Ascending aorta (tissue), 2 donors: ENCODE measurements at regions not wholly inside any gene's neighbourhood (a gene's known extent, or its start where the extent isn't known, plus 50 kb on each side); places are given as distances from the start of the nearest gene placed in this dataset.

ENCODE experiments used
- DNase-seq, 2 donors: peaks; one replicate each; pipeline ENCODE4 v3.0.0-alpha.2; 2019; ENCODE audit warnings: low spot score in 2 of 2
- H3K27ac ChIP-seq, 2 donors: fragments of 200-600 bp; sonication (generic); one replicate each; pipeline ENCODE4 v1.5.1; 2016 to 2017; ENCODE audit warnings: mild to moderate bottlenecking in 1 of 2
- H3K27me3 ChIP-seq: fragments of 200-600 bp; sonication (generic); one replicate; pipeline ENCODE4 v1.5.1; 2017
- H3K36me3 ChIP-seq, 2 donors: fragments of 200-600 bp; sonication (generic); one replicate each; pipeline ENCODE4 v1.5.1; 2016
- H3K4me1 ChIP-seq, 2 donors: fragments of 200-600 bp; sonication (generic); one replicate each; pipeline ENCODE4 v1.5.1; 2016 to 2017; ENCODE audit warnings: mild to moderate bottlenecking in 1 of 2
- H3K4me3 ChIP-seq, 2 donors: fragments of 200-600 bp; sonication (generic); one replicate each; pipeline ENCODE4 v1.5.1; 2016 to 2017; ENCODE audit warnings: mild to moderate bottlenecking in 1 of 2
- H3K9me3 ChIP-seq, 2 donors: fragments of 200-600 bp; sonication (generic); one replicate each; pipeline ENCODE4 v1.5.1; 2016
- intact Hi-C: fragments of 100-400 bp; cut with DNase I; formaldehyde crosslinking; loops from one replicate; pipeline ENCODE4 v1.15.1; 2023
- TF ChIP-seq, protein P1 (sequence below), 3 experiments: fragments of 200-600 bp in 2 of 3; fragments of 450-650 bp in 1 of 3; sonication (generic) in 2 of 3; IDR thresholded peaks; one replicate each; pipeline ENCODE4 v1.5.1; 2016 to 2019; ENCODE audit warnings: antibody characterized with exemption in 3 of 3, mild to moderate bottlenecking in 1 of 3, moderate library complexity in 1 of 3

DNA sequence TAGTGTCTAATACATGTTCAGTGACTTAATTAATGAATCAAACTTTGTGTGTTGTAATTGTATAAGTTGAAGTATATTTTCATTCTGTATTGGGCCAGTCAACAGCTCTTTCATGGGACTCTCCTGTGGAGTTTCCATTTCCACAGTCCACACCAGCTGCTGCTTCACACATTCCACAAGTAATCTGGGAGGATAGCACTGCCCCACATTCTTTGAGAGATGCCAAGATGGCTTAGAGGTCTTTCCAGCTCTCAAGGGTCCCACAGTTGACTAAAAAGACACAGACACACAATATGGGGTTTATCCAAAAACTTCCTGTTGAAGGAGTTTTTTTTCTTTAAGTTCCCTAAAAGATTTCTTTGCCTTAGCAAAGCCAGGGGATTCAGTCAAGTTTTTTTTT is 408.3 kb downstream of the AACS start:
- H3K4me1 ChIP-seq: no peaks in the 10 kb centered on the region
- H3K36me3 ChIP-seq: no peaks in the 10 kb centered on the region
- no peaks in the 10 kb centered on the region for H3K27me3 ChIP-seq
- DNase-seq: no peak
- intact Hi-C loops: no loop called here
- H3K27ac ChIP-seq: no peak overlapping the region
- TF ChIP-seq, protein P1, sequence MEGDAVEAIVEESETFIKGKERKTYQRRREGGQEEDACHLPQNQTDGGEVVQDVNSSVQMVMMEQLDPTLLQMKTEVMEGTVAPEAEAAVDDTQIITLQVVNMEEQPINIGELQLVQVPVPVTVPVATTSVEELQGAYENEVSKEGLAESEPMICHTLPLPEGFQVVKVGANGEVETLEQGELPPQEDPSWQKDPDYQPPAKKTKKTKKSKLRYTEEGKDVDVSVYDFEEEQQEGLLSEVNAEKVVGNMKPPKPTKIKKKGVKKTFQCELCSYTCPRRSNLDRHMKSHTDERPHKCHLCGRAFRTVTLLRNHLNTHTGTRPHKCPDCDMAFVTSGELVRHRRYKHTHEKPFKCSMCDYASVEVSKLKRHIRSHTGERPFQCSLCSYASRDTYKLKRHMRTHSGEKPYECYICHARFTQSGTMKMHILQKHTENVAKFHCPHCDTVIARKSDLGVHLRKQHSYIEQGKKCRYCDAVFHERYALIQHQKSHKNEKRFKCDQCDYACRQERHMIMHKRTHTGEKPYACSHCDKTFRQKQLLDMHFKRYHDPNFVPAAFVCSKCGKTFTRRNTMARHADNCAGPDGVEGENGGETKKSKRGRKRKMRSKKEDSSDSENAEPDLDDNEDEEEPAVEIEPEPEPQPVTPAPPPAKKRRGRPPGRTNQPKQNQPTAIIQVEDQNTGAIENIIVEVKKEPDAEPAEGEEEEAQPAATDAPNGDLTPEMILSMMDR (IDR thresholded peaks at IDR 0.05): no peak
- no peaks in the 10 kb centered on the region for H3K9me3 ChIP-seq
- H3K4me3 ChIP-seq: no peak overlapping the region

DNA sequence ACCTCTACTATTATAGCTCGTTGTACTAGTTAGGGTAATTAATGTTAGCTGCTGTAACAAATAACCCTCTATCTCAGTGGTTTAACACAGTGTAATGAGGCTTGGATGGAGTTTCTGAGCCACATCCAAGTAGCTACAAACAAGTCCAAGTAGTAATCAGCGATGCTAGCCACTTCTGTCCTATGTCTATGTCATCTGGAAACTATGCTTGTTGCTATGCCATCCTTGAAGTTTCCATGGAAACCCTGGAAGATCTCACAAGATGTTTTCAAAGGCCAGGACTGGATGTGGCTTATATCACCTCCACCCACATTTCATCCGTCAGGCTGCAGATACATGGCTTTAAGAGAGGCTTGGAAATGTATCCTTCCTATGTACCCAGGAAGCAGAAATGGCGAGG is 422.1 kb downstream of the AACS start:
- TF ChIP-seq, protein P1 (IDR thresholded peaks at IDR 0.05): no peak

DNA sequence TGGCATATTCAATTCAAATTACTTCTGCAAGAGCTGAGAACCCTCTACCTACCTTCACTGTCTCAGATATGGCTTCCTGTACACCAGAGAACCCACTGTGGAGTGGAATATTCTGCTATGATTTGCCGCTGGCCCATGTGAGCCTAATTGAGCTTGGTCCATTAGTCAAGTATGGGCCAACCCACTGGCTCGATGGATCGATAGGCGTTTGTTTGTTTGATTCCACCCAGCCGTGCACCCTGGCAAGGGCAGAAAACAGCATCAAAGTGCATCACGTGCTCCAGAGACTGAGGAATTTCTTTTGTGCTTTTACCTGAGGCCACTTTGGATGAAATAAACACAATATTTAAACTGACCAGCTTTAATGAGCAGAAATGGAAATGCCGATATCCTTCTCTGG is 426.3 kb downstream of the AACS start:
- DNase-seq: no peak
- intact Hi-C loops: no loop called here
- Histone ChIP-seq H3K9me3 (no peaks in the 10 kb centered on the region), H3K27ac (no peak overlapping the region), H3K4me3 (no peak overlapping the region), H3K36me3 (no peaks in the 10 kb centered on the region), H3K27me3 (no peaks in the 10 kb centered on the region), H3K4me1 (no peaks in the 10 kb centered on the region)
- TF ChIP-seq, protein P1 (IDR thresholded peaks at IDR 0.05): no peak

More for the DNA sequence above, 422.1 kb downstream of the AACS start:
- Histone ChIP-seq H3K4me1 (no peaks in the 10 kb centered on the region), H3K27me3 (no peaks in the 10 kb centered on the region), H3K9me3 (no peaks in the 10 kb centered on the region), H3K27ac (no peak overlapping the region), H3K36me3 (no peaks in the 10 kb centered on the region), H3K4me3 (no peak overlapping the region)
- intact Hi-C loops: no loop called here
- DNase-seq: no peak

DNA sequence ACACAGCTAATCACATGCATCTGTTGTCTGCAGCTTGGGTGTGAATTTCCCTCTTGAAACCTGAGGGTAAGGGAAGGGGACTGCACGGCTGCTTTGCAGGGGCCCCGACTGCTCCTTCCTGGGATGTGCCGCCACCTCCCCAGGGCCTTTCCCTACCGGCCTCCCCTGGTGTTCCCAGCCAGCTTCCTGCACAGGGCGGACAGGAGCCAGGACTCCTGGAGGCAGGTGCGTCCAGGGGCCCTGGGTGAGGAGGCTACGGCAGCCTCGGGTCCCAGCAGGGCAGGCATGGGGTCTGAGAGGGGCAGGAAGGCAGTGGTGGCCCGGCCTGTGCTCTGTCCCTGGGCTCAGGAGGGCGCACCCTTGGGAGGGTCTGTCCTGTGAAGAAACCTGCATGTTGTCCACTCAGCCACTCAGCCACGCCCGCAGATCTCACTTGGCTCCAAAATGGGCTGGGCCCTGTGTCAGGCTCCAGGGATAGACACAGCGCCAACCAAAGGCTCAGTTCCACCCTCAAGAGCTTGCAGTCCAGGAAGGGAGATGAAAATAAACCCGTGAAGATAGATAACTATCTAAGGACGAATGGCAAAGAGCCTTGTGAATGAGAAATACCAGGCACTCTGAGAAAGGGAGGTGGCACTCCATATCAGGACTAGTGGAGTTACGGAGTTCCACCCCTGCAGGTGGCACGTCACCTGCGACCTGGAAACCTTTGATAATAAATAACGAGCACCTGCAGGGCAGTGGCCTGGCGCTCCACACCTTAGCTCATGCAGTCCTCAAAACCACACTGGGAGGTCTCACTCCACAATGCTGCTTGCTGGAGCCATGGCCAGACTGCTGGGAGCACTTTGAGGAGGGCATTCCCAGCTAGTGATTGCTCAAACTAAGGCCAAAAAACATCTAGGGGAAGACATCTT is 427.4 kb downstream of the AACS start:
- intact Hi-C loops: no loop called here
- Histone ChIP-seq H3K27me3 (no peaks in the 10 kb centered on the region), H3K36me3 (no peaks in the 10 kb centered on the region), H3K4me1 (no peaks in the 10 kb centered on the region), H3K4me3 (no peak overlapping the region), H3K9me3 (no peaks in the 10 kb centered on the region), H3K27ac (no peak overlapping the region)
- TF ChIP-seq, protein P1 (IDR thresholded peaks at IDR 0.05): no peak
- DNase-seq: no peak

DNA sequence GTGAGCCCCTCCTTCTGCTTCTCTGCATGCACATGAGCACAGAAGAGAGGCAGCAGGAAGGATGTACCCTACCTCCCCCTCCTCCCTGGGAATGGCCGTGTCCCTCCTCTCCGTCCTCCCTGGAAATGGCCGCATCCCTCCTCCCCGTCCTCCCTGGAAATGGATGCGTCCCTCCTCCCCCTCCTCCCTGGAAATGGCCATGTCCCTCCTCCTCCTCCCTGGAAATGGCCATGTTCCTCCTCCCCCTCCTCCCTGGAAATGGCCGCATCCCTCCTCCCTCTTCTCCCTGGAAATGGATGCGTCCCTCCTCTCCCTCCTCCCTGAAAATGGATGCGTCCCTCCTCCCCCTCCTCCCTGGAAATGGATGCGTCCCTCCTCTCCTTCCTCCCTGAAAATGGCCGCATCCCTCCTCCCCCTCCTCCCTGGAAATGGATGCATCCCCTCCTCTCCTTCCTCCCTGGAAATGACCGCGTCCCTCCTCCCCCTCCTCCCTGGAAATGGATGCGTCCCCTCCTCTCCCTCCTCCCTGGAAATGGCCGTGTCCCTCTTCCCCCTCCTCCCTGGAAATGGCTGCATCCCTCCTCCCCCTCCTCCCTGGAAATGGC is 428.6 kb downstream of the AACS start:
- no peaks in the 10 kb centered on the region for H3K4me1 ChIP-seq
- H3K9me3 ChIP-seq: no peaks in the 10 kb centered on the region
- intact Hi-C loops: no loop called here
- no peak overlapping the region for H3K4me3 ChIP-seq
- H3K36me3 ChIP-seq: no peaks in the 10 kb centered on the region
- no peaks in the 10 kb centered on the region for H3K27me3 ChIP-seq
- TF ChIP-seq, protein P1 (IDR thresholded peaks at IDR 0.05): no peak
- no peak overlapping the region for H3K27ac ChIP-seq
- DNase-seq: no peak
